Ramos (cell line): ENCODE measurements at regions not wholly inside any gene's neighbourhood (a gene's known extent, or its start where the extent isn't known, plus 50 kb on each side); places are given as distances from the start of the nearest gene placed in this dataset.

ENCODE experiments used
- in situ Hi-C: fragments of 300-500 bp; cut with MboI; formaldehyde crosslinking; loops from one replicate; pipeline ENCODE4 v1.14.3; 2022; ENCODE audit warnings: low sequenced_read_pairs; ENCODE audit not compliant: unreplicated experiment

GRCh38 chr2:82538590-82539279, 1920.3 kb downstream of the SUCLG1 start:
- in situ Hi-C loops: no loop called here

GRCh38 chr2:82528288-82528687, 1930.8 kb downstream of the SUCLG1 start:
- in situ Hi-C loops: no loop called here

GRCh38 chr2:82527124-82527523, 1932.0 kb downstream of the SUCLG1 start:
- in situ Hi-C loops: no loop called here

- in situ Hi-C loops: no loop called here
These were observed 1932.8 kb downstream of the SUCLG1 start for GRCh38 chr2:82526277-82526676.

GRCh38 chr2:82525744-82526143, 1933.3 kb downstream of the SUCLG1 start:
- in situ Hi-C loops: no loop called here

GRCh38 chr2:82524826-82525225, 1934.3 kb downstream of the SUCLG1 start:
- in situ Hi-C loops: no loop called here

GRCh38 chr2:82511894-82512293, 1947.2 kb downstream of the SUCLG1 start:
- in situ Hi-C loops: no loop called here

GRCh38 chr2:82508702-82509101, 1950.4 kb downstream of the SUCLG1 start:
- in situ Hi-C loops: no loop called here

GRCh38 chr2:82507657-82508056, 1951.4 kb downstream of the SUCLG1 start:
- in situ Hi-C loops: no loop called here

- in situ Hi-C loops: no loop called here
These were observed 1957.9 kb downstream of the SUCLG1 start for GRCh38 chr2:82501217-82501616.

- in situ Hi-C loops: no loop called here
These were observed 1960.2 kb downstream of the SUCLG1 start for GRCh38 chr2:82498777-82499443.

GRCh38 chr2:82494739-82495138, 1964.3 kb downstream of the SUCLG1 start:
- in situ Hi-C loops: no loop called here

- in situ Hi-C loops: no loop called here
These were observed 1967.5 kb downstream of the SUCLG1 start for GRCh38 chr2:82491591-82491990.

GRCh38 chr2:82487354-82487753, 1971.7 kb downstream of the SUCLG1 start:
- in situ Hi-C loops: no loop called here

GRCh38 chr2:82485701-82486100, 1973.4 kb downstream of the SUCLG1 start:
- in situ Hi-C loops: no loop called here

- in situ Hi-C loops: no loop called here
These were observed 1977.9 kb downstream of the SUCLG1 start for GRCh38 chr2:82481207-82481606.

- in situ Hi-C loops: no loop called here
These were observed 1980.4 kb downstream of the SUCLG1 start for GRCh38 chr2:82478641-82479040.

GRCh38 chr2:82476094-82476493, 1983.0 kb downstream of the SUCLG1 start:
- in situ Hi-C loops: no loop called here

GRCh38 chr2:82428251-82428650, 2030.8 kb downstream of the SUCLG1 start:
- in situ Hi-C loops: no loop called here

- in situ Hi-C loops: no loop called here
These were observed 2047.1 kb downstream of the SUCLG1 start for GRCh38 chr2:82412021-82412420.

- in situ Hi-C loops: no loop called here
These were observed 2048.0 kb downstream of the SUCLG1 start for GRCh38 chr2:82411071-82411470.

- in situ Hi-C loops: no loop called here
These were observed 2063.5 kb downstream of the SUCLG1 start for GRCh38 chr2:82395531-82395930.
